ENCODE measurements at regions not wholly inside any gene's neighbourhood (a gene's known extent, or its start where the extent isn't known, plus 50 kb on each side); places are given as distances from the start of the nearest gene placed in this dataset.
A peak's percentile ranks its signal among the peaks of the same experiment; 100 is the strongest.

DNA sequence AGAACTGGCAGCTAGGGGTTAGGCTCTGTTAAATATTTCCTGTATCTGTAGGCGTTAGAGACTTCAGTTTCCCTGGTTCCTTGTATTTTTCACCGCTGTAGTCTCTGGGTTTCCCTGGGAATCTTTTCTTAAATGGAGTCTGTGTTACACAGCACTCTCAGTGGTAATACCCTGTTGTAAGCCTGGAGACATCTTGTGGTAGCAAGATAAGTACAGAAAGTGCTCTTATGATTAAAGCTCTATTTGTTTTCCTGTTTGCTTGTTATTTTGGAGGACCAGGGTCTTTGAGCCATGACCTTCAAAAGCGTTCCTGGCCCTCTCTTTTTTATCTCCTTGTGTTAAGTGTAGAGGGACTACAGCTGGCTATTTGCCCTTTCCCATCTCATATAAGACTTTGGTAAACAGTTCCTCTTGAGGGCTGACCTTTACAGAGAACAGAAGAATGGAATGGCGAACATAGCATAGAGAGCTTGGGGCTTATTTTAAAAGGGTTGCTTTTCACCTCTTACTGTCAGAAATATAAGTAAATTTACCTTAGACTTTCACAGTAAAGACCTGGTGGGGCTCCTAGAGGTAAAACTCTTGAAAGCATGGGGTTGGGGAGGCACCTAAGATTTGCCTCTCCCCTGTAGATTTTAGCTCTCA, 782.5 kb downstream of the FAT4 start:
- no peaks in the 10 kb centered on the region for H3K27me3 ChIP-seq
- intact Hi-C loops (cut with DNase I), result no loop called here
- DNase-seq, result no peak
- no peaks in the 10 kb centered on the region for H3K36me3 ChIP-seq (replicated peaks in 1 of 2)
- no peak for TF ChIP-seq POLR2A (IDR thresholded peaks at IDR 0.05)
- TF ChIP-seq, protein P1, sequence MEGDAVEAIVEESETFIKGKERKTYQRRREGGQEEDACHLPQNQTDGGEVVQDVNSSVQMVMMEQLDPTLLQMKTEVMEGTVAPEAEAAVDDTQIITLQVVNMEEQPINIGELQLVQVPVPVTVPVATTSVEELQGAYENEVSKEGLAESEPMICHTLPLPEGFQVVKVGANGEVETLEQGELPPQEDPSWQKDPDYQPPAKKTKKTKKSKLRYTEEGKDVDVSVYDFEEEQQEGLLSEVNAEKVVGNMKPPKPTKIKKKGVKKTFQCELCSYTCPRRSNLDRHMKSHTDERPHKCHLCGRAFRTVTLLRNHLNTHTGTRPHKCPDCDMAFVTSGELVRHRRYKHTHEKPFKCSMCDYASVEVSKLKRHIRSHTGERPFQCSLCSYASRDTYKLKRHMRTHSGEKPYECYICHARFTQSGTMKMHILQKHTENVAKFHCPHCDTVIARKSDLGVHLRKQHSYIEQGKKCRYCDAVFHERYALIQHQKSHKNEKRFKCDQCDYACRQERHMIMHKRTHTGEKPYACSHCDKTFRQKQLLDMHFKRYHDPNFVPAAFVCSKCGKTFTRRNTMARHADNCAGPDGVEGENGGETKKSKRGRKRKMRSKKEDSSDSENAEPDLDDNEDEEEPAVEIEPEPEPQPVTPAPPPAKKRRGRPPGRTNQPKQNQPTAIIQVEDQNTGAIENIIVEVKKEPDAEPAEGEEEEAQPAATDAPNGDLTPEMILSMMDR (IDR thresholded peaks at IDR 0.05), result no peak
- H3K27ac ChIP-seq, result no peak overlapping the region
- H3K4me1 ChIP-seq (replicated peaks in 1 of 2), result no peaks in the 10 kb centered on the region
- no peak overlapping the region for H3K4me3 ChIP-seq
- WGBS, 4 donors, result 62 to 68% (median 63%) methylated on average over 4 of the region's 4 CpGs
- H3K9me3 ChIP-seq (replicated peaks in 1 of 3), result no peaks in the 10 kb centered on the region

DNA sequence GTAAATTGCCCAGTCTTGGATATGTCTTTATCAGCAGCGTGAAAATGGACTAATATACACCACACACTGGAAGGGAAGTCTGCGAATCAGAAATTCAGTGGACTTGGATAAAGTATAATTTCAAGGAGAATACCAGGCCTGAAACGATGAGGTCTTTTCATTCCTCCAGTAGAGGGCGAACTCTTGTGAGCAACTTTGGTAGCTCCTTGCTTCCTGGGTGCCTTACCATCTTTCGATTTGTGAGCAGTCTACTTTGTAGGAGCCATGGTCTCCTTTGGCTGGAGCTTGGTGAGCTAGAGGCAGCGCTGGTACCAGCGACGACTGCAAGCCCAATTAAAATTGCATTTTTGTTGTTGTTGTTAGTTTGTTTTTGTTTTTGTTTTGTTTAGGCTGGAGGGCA, 791.9 kb downstream of the FAT4 start:
- no peak overlapping the region for H3K4me3 ChIP-seq
- no peaks in the 10 kb centered on the region for H3K36me3 ChIP-seq (replicated peaks in 1 of 2)
- no peak for DNase-seq
- peaks cover 0 to 6% (median 0%) of the 10 kb centered on the region in 3 donors for H3K9me3 ChIP-seq (replicated peaks in 1 of 3)
- TF ChIP-seq POLR2A (IDR thresholded peaks at IDR 0.05), result no peak
- TF ChIP-seq, protein P1 (IDR thresholded peaks at IDR 0.05), result peak in 1 of 6 experiments; percentile 13
- no peaks in the 10 kb centered on the region for H3K4me1 ChIP-seq (replicated peaks in 1 of 2)
- intact Hi-C loops (cut with DNase I), result no loop called here
- H3K27ac ChIP-seq, result no peak overlapping the region
- no peaks in the 10 kb centered on the region for H3K27me3 ChIP-seq
- 85 to 92% (median 89%) methylated on average over 8 of the region's 8 CpGs for WGBS, 4 donors

DNA sequence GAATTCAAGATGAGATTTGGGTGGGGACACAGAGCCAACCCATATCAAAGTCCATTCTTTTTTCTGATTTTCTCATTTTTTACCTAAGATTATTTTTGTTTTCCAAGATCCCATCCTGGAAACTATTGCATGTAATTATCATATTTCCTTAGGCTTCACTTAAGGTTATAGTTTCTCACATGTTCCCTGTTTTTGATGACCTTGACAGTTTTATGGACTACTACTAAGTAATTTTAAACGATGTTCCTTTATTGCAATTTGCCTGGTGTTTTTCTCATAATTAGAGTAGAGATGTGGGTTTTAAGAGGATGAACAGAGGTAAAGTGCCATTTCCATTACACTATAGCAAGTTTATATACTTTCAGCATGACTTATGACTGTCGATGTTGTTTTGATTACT, 795.1 kb downstream of the FAT4 start:
- Histone ChIP-seq H3K36me3 (replicated peaks in 1 of 2) (no peaks in the 10 kb centered on the region), H3K9me3 (replicated peaks in 1 of 3) (peaks cover 0 to 6% (median 0%) of the 10 kb centered on the region in 3 donors), H3K27me3 (no peaks in the 10 kb centered on the region), H3K4me3 (no peak overlapping the region), H3K27ac (no peak overlapping the region), H3K4me1 (replicated peaks in 1 of 2) (no peaks in the 10 kb centered on the region)
- WGBS, 4 donors, result 79 to 94% (median 91%) methylated on average over 2 of the region's 2 CpGs
- intact Hi-C loops (cut with DNase I), result no loop called here
- TF ChIP-seq POLR2A (IDR thresholded peaks at IDR 0.05), result no peak
- TF ChIP-seq, protein P1 (IDR thresholded peaks at IDR 0.05), result no peak
- no peak for DNase-seq

DNA sequence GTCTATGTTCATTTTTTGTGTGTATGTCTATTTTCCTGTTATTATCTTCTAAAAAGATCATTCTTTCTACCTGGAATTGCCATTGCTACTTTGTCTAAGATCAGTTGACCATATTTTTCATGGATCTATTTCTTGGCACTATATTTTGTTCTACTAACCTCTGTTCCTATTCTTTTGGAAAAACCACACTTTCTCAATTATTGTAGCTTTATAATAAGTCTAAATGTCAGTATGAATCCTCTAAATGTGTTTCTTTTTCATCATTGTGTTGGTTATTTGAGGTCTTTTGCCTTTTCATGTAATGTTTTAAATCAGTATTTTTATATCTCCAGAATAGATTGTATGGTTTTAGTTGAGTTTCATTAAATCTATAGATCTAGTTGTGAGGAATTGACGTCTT, 798.3 kb downstream of the FAT4 start:
- no peak for TF ChIP-seq POLR2A (IDR thresholded peaks at IDR 0.05)
- TF ChIP-seq, protein P1 (IDR thresholded peaks at IDR 0.05), result no peak

More for the DNA sequence above, 798.3 kb downstream of the FAT4 start:
- Histone ChIP-seq H3K27me3 (no peaks in the 10 kb centered on the region), H3K4me1 (replicated peaks in 1 of 2) (no peaks in the 10 kb centered on the region), H3K4me3 (no peak overlapping the region), H3K27ac (no peak overlapping the region), H3K36me3 (replicated peaks in 1 of 2) (no peaks in the 10 kb centered on the region), H3K9me3 (replicated peaks in 1 of 3) (peaks cover 0 to 4% (median 0%) of the 10 kb centered on the region in 3 donors)
- DNase-seq, result no peak
- intact Hi-C loops (cut with DNase I), result no loop called here
- WGBS, 4 donors, result 66 to 81% (median 76%) methylated on average over 1 of the region's 1 CpG
